Astrocyte (in vitro differentiated cells and primary cell): ENCODE measurements at regions not wholly inside any gene's neighbourhood (a gene's known extent, or its start where the extent isn't known, plus 50 kb on each side); places are given as distances from the start of the nearest gene placed in this dataset.

ENCODE experiments used
- DNase-seq: peaks from one replicate; pipeline ENCODE4 v3.0.0-alpha.2; 2010; ENCODE audit warnings: low read depth
- FAIRE-seq: peaks from 2 replicates; lab custom pipeline; 2011; peaks lifted over from hg19 to GRCh38; lab: Jason Lieb, UNC
- H2AFZ ChIP-seq: 2 replicates; pipeline ENCODE4 v1.6.0; 2012; ENCODE audit warnings: low read depth, low read length, inconsistent platforms
- H3K27ac ChIP-seq: 2 replicates; pipeline ENCODE4 v1.5.1; 2011; ENCODE audit warnings: low read depth, low read length, inconsistent platforms
- H3K27me3 ChIP-seq: 2 replicates; pipeline ENCODE4 v1.6.0; 2011; ENCODE audit warnings: low read length, inconsistent platforms; ENCODE audit not compliant: insufficient read depth
- H3K36me3 ChIP-seq: 2 replicates; pipeline ENCODE4 v1.5.1; 2011; ENCODE audit warnings: low read length, inconsistent platforms; ENCODE audit not compliant: insufficient read depth
- H3K4me1 ChIP-seq: 2 replicates; pipeline ENCODE4 v1.5.1; 2011; ENCODE audit warnings: low read length, inconsistent platforms; ENCODE audit not compliant: insufficient read depth
- H3K4me2 ChIP-seq: 2 replicates; pipeline ENCODE4 v1.6.0; 2012; ENCODE audit warnings: low read length, inconsistent platforms
- H3K4me3 ChIP-seq: 2 replicates; pipeline ENCODE4 v1.5.1; 2011; ENCODE audit warnings: low read depth, mild to moderate bottlenecking, low read length, inconsistent platforms; ENCODE audit not compliant: insufficient read depth
- H3K79me2 ChIP-seq: 2 replicates; pipeline ENCODE4 v1.6.0; 2012; ENCODE audit warnings: mild to moderate bottlenecking, low read length, inconsistent platforms; ENCODE audit not compliant: insufficient read depth
- H3K9ac ChIP-seq: 2 replicates; pipeline ENCODE4 v1.6.0; 2012; ENCODE audit warnings: mild to moderate bottlenecking, low read length, inconsistent platforms
- H3K9me3 ChIP-seq: 2 replicates; pipeline ENCODE4 v1.5.1; 2012; ENCODE audit warnings: low read depth, mild to moderate bottlenecking, low read length, inconsistent platforms; ENCODE audit not compliant: insufficient read depth
- H4K20me1 ChIP-seq: 2 replicates; pipeline ENCODE4 v1.6.0; 2012; ENCODE audit warnings: low read length, inconsistent platforms; ENCODE audit not compliant: insufficient read depth
- H3K27ac Mint-ChIP-seq: one replicate; pipeline ENCODE4 v1.8.0; 2021; ENCODE audit warnings: mild to moderate bottlenecking, mixed read lengths; ENCODE audit not compliant: unreplicated experiment
- H3K27me3 Mint-ChIP-seq: one replicate; pipeline ENCODE4 v1.8.0; 2021; ENCODE audit warnings: low read depth, mixed read lengths; ENCODE audit not compliant: unreplicated experiment
- H3K36me3 Mint-ChIP-seq: one replicate; pipeline ENCODE4 v1.8.0; 2021; ENCODE audit warnings: low read depth, mixed read lengths; ENCODE audit not compliant: unreplicated experiment
- H3K4me1 Mint-ChIP-seq: one replicate; pipeline ENCODE4 v1.8.0; 2021; ENCODE audit warnings: low read depth, mixed read lengths; ENCODE audit not compliant: unreplicated experiment
- H3K4me3 Mint-ChIP-seq: one replicate; pipeline ENCODE4 v1.8.0; 2021; ENCODE audit warnings: mild to moderate bottlenecking, moderate library complexity, mixed read lengths; ENCODE audit not compliant: unreplicated experiment
- H3K9me3 Mint-ChIP-seq: one replicate; pipeline ENCODE4 v1.8.0; 2021; ENCODE audit warnings: mild to moderate bottlenecking, mixed read lengths; ENCODE audit not compliant: unreplicated experiment
- EZH2 ChIP-seq: IDR thresholded peaks from 2 replicates; pipeline ENCODE4 v1.6.1; 2012; ENCODE audit warnings: mild to moderate bottlenecking, low read length, inconsistent platforms; ENCODE audit not compliant: insufficient read depth
- TF ChIP-seq, protein P1 (sequence below): IDR thresholded peaks from 2 replicates; pipeline ENCODE4 v1.5.1; 2011; ENCODE audit warnings: low read depth, mild to moderate bottlenecking, inconsistent platforms, low read length, moderate library complexity; ENCODE audit not compliant: insufficient read depth

DNA sequence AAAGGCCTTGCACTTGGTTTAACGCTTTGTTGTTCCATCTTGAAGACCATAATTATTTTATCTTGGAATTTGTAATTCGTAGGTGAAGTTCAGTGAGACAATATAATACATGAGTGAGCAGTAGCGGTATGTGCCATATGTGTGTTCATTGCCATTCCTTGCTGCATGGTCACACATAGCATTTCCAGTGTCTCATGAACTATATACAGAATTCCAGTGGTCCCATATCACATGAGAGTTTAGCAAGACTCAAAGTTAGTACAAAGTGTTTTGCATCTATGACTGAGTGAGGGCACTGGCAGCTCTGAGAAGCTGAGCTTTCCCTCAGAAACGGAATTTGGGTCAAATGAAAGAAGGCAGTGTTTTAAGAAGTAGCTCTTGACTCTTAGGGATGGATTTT is 359.8 kb downstream of the FOXG1 start:
- Mint-ChIP-seq H3K4me1 (no peaks in the 10 kb centered on the region), H3K36me3 (no peaks in the 10 kb centered on the region), H3K27ac (no peak overlapping the region), H3K9me3 (no peaks in the 10 kb centered on the region), H3K27me3 (no peaks in the 10 kb centered on the region), H3K4me3 (no peak overlapping the region)
- Histone ChIP-seq H3K9me3 (no peaks in the 10 kb centered on the region), H3K27ac (no peak overlapping the region), H3K9ac (no peak overlapping the region), H3K4me2 (no peak overlapping the region), H4K20me1 (no peaks in the 10 kb centered on the region), H3K27me3 (no peaks in the 10 kb centered on the region), H3K36me3 (no peaks in the 10 kb centered on the region), H2AFZ (no peak overlapping the region), H3K4me1 (no peaks in the 10 kb centered on the region), H3K4me3 (no peak overlapping the region), H3K79me2 (no peaks in the 10 kb centered on the region)
- DNase-seq: no peak
- TF ChIP-seq, protein P1, sequence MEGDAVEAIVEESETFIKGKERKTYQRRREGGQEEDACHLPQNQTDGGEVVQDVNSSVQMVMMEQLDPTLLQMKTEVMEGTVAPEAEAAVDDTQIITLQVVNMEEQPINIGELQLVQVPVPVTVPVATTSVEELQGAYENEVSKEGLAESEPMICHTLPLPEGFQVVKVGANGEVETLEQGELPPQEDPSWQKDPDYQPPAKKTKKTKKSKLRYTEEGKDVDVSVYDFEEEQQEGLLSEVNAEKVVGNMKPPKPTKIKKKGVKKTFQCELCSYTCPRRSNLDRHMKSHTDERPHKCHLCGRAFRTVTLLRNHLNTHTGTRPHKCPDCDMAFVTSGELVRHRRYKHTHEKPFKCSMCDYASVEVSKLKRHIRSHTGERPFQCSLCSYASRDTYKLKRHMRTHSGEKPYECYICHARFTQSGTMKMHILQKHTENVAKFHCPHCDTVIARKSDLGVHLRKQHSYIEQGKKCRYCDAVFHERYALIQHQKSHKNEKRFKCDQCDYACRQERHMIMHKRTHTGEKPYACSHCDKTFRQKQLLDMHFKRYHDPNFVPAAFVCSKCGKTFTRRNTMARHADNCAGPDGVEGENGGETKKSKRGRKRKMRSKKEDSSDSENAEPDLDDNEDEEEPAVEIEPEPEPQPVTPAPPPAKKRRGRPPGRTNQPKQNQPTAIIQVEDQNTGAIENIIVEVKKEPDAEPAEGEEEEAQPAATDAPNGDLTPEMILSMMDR: no peak
- no peak for TF ChIP-seq EZH2
- FAIRE-seq: no peak

- no peak for FAIRE-seq
- no peaks in the 10 kb centered on the region for H3K9me3 Mint-ChIP-seq
Measured at GRCh38 chr14:29126865-29127264, 360.3 kb downstream of the FOXG1 start.

GRCh38 chr14:29140016-29140415 is 373.4 kb downstream of the FOXG1 start:
- no peaks in the 10 kb centered on the region for H3K36me3 Mint-ChIP-seq
- no peaks in the 10 kb centered on the region for H3K9me3 Mint-ChIP-seq
- H3K27me3 Mint-ChIP-seq: no peaks in the 10 kb centered on the region
- Histone ChIP-seq H3K9me3 (no peaks in the 10 kb centered on the region), H3K27ac (no peak overlapping the region), H3K4me2 (no peak overlapping the region), H3K4me1 (no peaks in the 10 kb centered on the region), H3K36me3 (no peaks in the 10 kb centered on the region), H3K27me3 (no peaks in the 10 kb centered on the region), H3K79me2 (no peaks in the 10 kb centered on the region), H3K4me3 (no peak overlapping the region), H3K9ac (no peak overlapping the region), H2AFZ (no peak overlapping the region), H4K20me1 (no peaks in the 10 kb centered on the region)
- H3K27ac Mint-ChIP-seq: no peak overlapping the region
- no peak overlapping the region for H3K4me3 Mint-ChIP-seq
- TF ChIP-seq, protein P1: no peak
- no peak for TF ChIP-seq EZH2
- FAIRE-seq (no peak), DNase-seq (no peak)
- peaks cover 5% of the 10 kb centered on the region for H3K4me1 Mint-ChIP-seq

More at GRCh38 chr14:29126865-29127264, 360.3 kb downstream of the FOXG1 start:
- Mint-ChIP-seq H3K27me3 (no peaks in the 10 kb centered on the region), H3K4me3 (no peak overlapping the region), H3K4me1 (no peaks in the 10 kb centered on the region), H3K36me3 (no peaks in the 10 kb centered on the region), H3K27ac (no peak overlapping the region)
- Histone ChIP-seq H4K20me1 (no peaks in the 10 kb centered on the region), H3K36me3 (no peaks in the 10 kb centered on the region), H3K27me3 (no peaks in the 10 kb centered on the region), H3K9ac (no peak overlapping the region), H3K9me3 (no peaks in the 10 kb centered on the region), H3K4me3 (no peak overlapping the region), H3K4me2 (no peak overlapping the region), H3K79me2 (no peaks in the 10 kb centered on the region), H2AFZ (no peak overlapping the region), H3K4me1 (no peaks in the 10 kb centered on the region), H3K27ac (no peak overlapping the region)
- no peak for DNase-seq
- no peak for TF ChIP-seq EZH2
- TF ChIP-seq, protein P1: no peak
